GM06990 (cell line): ENCODE measurements at regions not wholly inside any gene's neighbourhood (a gene's known extent, or its start where the extent isn't known, plus 50 kb on each side); places are given as distances from the start of the nearest gene placed in this dataset.

Experiments used
- DNase-seq: peaks from one replicate; pipeline ENCODE4 v3.0.0-alpha.2; 2011; ENCODE audit not compliant: insufficient read length; ENCODE audit errors: extremely low read depth
- H3K27me3 ChIP-seq: replicated peaks from 2 replicates; pipeline ENCODE4 v1.6.0; 2011; ENCODE audit warnings: low read length; ENCODE audit not compliant: control insufficient read depth, insufficient read depth
- H3K36me3 ChIP-seq: 2 replicates; pipeline ENCODE4 v1.5.1; 2011; ENCODE audit warnings: low read length; ENCODE audit not compliant: control insufficient read depth, insufficient read depth
- H3K4me3 ChIP-seq: replicated peaks from 2 replicates; pipeline ENCODE4 v1.5.1; 2011; ENCODE audit warnings: low read depth, mild to moderate bottlenecking, control low read depth, low read length
- TF ChIP-seq, protein P1 (sequence below): IDR thresholded peaks from 2 replicates; pipeline ENCODE4 v1.5.1; 2011; ENCODE audit warnings: low read length, control low read depth, mild to moderate bottlenecking, inconsistent platforms; ENCODE audit not compliant: insufficient read depth, poor library complexity, severe bottlenecking

DNA sequence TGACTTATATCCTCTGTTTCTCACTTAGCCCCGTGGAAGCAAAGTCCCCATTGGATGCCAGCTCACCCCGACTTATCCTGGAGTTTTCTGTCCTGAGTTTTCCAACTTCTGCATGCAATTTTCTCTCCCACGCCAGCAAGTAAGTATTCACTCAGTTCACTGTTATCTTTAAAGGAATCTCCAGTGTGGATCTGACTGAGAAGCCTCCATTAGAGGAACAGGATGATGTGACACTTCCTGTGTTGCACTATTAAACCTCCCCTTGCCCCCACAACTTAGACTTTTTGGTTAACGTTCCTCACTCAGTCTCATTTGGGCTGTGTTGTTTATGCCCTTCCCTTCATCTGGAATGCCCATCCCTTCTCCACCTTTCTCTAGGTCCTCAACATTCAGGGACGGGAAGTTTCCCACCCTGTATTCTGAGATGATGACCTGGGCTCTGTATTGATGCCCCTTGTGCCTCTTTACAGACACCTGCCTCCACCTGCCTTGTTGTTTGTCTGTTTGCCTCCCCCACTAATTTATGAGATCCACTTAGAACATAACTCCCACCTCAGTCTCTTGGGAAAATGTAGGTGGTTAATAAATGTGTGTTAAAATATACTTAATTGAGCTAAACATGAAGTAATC, 536.1 kb upstream of the RAB6C start:
- no peak for DNase-seq
- Histone ChIP-seq H3K4me3 (peak overlapping the region; percentile 53), H3K36me3 (no peaks in the 10 kb centered on the region), H3K27me3 (no peaks in the 10 kb centered on the region)
- TF ChIP-seq, protein P1, sequence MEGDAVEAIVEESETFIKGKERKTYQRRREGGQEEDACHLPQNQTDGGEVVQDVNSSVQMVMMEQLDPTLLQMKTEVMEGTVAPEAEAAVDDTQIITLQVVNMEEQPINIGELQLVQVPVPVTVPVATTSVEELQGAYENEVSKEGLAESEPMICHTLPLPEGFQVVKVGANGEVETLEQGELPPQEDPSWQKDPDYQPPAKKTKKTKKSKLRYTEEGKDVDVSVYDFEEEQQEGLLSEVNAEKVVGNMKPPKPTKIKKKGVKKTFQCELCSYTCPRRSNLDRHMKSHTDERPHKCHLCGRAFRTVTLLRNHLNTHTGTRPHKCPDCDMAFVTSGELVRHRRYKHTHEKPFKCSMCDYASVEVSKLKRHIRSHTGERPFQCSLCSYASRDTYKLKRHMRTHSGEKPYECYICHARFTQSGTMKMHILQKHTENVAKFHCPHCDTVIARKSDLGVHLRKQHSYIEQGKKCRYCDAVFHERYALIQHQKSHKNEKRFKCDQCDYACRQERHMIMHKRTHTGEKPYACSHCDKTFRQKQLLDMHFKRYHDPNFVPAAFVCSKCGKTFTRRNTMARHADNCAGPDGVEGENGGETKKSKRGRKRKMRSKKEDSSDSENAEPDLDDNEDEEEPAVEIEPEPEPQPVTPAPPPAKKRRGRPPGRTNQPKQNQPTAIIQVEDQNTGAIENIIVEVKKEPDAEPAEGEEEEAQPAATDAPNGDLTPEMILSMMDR: no peak

DNA sequence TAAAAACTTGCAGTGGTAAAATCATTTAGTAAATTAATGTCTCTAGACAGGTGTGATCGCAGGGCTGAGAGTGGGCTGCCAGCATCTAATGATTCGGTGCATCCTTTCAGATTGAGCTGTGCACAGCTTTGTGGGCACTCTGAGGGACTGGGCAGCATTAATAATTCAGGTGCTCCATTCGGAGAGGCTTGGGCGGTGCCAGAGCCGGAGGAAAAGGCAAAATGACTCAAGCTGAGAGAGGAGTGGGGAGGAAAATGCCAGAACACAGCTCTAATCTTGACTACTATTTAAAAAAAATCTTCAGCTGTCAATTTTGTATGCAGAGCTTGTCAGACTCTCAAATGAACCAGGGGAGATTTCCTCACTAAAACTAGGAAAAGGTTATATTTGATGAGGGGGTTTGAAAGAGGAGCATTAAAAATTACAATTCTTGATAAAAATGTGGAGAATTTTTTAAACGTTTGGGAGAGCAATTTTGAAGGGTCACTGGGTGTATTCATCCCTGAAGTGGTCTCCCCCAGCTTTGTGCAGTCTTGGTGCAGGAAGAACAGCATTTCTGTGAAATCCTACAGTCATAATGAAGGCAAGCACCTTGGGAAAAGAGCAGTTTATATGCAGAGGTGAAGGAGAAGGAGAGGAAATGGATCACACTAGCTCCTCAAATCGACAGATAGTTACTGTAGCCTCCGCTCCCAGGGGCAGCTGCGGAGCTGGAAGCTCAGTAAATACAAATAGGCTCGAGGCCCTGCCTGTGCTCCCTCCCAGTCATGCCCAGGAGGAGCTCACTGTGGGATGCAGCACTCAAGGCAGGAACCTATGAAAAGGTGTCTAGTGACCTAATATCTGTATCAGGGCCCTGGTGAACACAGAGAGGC, 535.4 kb upstream of the RAB6C start:
- no peak for DNase-seq
- TF ChIP-seq, protein P1: no peak
- Histone ChIP-seq H3K4me3 (no peak overlapping the region), H3K36me3 (no peaks in the 10 kb centered on the region), H3K27me3 (no peaks in the 10 kb centered on the region)

DNA sequence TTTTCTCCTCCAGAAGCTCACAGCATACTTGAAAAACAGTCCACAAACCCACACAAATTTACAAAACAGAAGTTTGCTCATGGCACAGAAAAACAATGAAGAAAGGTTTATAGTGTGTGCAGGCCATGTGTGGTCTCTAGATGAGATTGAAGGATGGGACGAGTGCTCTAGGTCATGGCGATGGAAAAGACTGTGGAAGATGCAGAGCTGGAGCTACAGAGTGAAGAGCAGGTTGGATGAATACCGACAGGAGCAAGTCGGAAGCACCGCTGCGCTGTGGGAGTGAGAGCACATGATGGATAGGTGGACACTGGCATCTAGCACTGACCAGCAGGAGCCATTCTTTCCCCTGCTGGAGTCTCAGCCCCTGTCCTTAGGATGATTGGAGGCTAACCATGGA, 534.7 kb upstream of the RAB6C start:
- TF ChIP-seq, protein P1: no peak
- Histone ChIP-seq H3K4me3 (no peak overlapping the region), H3K36me3 (no peaks in the 10 kb centered on the region), H3K27me3 (no peaks in the 10 kb centered on the region)
- DNase-seq: no peak

DNA sequence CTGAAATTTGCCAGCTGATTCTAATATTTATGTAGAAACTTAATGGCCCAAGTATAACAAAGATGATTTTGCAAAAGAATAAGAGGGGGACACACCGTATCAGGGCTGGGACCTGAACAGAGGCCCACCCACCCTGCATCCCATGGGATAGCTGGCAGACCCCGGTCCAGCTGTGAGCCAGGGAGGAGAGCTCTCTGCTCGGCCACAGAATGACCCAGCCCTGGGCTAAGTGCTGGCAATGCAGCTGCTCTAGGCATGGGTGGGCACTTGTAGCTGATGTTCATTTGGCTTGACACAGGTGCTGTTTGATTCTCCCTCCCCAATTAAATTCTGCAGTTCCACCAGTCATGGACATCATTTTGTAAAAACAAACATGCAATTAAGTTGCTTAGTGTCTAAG, 522.8 kb upstream of the RAB6C start:
- Histone ChIP-seq H3K36me3 (no peaks in the 10 kb centered on the region), H3K27me3 (no peaks in the 10 kb centered on the region; the same call in none of the 2 replicates)
- TF ChIP-seq, protein P1: no peak

DNA sequence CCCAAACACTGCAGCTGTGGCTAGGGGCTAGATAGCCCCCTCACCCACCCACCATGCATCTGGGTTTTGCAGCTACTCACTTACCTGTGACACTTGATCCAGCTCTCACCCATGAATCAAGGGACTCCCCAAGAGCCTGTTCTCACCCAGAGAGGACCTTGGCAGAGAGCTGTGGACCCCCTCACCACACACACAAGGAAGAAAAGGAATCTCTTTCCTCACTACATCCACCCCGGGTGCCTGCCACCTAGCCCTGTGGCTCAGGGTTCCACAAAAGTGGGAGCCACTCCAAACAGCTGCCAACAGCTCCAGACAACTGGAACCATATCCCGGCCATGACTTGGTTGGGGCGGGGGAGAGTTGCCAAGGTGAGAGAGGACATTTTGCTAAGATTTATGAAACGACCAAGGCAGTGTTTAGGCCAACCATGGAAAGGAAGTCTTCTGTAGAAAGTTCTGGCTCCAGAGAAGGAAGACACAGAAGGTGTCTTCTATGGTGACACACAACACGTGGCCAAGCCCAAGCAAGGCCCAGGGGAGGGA, 522.1 kb upstream of the RAB6C start:
- no peaks in the 10 kb centered on the region for H3K36me3 ChIP-seq
- no peak overlapping the region for H3K4me3 ChIP-seq
- no peaks in the 10 kb centered on the region; the same call in none of the 2 replicates for H3K27me3 ChIP-seq
- DNase-seq: no peak
- TF ChIP-seq, protein P1: no peak

More for the DNA sequence above, 522.8 kb upstream of the RAB6C start:
- no peak for DNase-seq
- H3K4me3 ChIP-seq: no peak overlapping the region
